NCI-H226 (cell line): ENCODE measurements at regions not wholly inside any gene's neighbourhood (a gene's known extent, or its start where the extent isn't known, plus 50 kb on each side); places are given as distances from the start of the nearest gene placed in this dataset.
"Not testable (repeated sequence)": the region's sequence is repeated elsewhere in the genome, so short reads cannot be mapped to it uniquely, and the experiment has no call there.

Experiments
- DNase-seq: peaks from one replicate; pipeline ENCODE4 v3.0.0-alpha.2; 2015

GRCh38 chr14:89486961-89487360 lies 69.9 kb upstream of the FOXN3 start:
- no peak for DNase-seq

- no peak for DNase-seq
Observed at GRCh38 chr14:89486505-89486904, 69.5 kb upstream of the FOXN3 start.

- no peak for DNase-seq
Observed at GRCh38 chr14:89485264-89485663, 68.2 kb upstream of the FOXN3 start.

- DNase-seq, result no peak
Observed at GRCh38 chr14:89484051-89484844, 67.2 kb upstream of the FOXN3 start.

GRCh38 chr14:89481196-89481595 lies 64.2 kb upstream of the FOXN3 start:
- no peak for DNase-seq

- DNase-seq, result no peak
Observed at GRCh38 chr14:89480278-89480677, 63.2 kb upstream of the FOXN3 start.

- DNase-seq, result no peak
Observed at GRCh38 chr14:89479802-89480201, 62.8 kb upstream of the FOXN3 start.

GRCh38 chr14:89477391-89477790 lies 60.4 kb upstream of the FOXN3 start:
- DNase-seq, result no peak

- no peak for DNase-seq
Observed at GRCh38 chr14:89476354-89476896, 59.4 kb upstream of the FOXN3 start.

GRCh38 chr14:89474464-89474863 lies 57.4 kb upstream of the FOXN3 start:
- no peak for DNase-seq

GRCh38 chr14:89473989-89474388 lies 57.0 kb upstream of the FOXN3 start:
- no peak for DNase-seq

GRCh38 chr14:89473569-89473968 lies 56.5 kb upstream of the FOXN3 start:
- DNase-seq, result no peak

- no peak for DNase-seq
Observed at GRCh38 chr14:89470401-89470800, 53.4 kb upstream of the FOXN3 start.

GRCh38 chr14:89469210-89470198 lies 52.5 kb upstream of the FOXN3 start:
- no peak for DNase-seq

- no peak for DNase-seq
Observed at GRCh38 chr14:89468566-89468965, 51.5 kb upstream of the FOXN3 start.

GRCh38 chr14:89468030-89468429 lies 51.0 kb upstream of the FOXN3 start:
- not testable (repeated sequence) for DNase-seq

GRCh38 chr14:89466944-89467343 lies 49.9 kb upstream of the FOXN3 start:
- no peak for DNase-seq
